8988T (cell line): ENCODE measurements at regions not wholly inside any gene's neighbourhood (a gene's known extent, or its start where the extent isn't known, plus 50 kb on each side); places are given as distances from the start of the nearest gene placed in this dataset.

Experiments
- DNase-seq: peaks from one replicate; pipeline ENCODE4 v3.0.0; 2011

GRCh38 chr18:42187611-42188380, 232.8 kb downstream of the PIK3C3 start:
- DNase-seq, result no peak

GRCh38 chr18:42190643-42191042, 235.6 kb downstream of the PIK3C3 start:
- DNase-seq, result no peak

GRCh38 chr18:42192251-42193248, 237.5 kb downstream of the PIK3C3 start:
- DNase-seq, result no peak

- DNase-seq, result no peak
Observed at GRCh38 chr18:42196651-42197050, 241.6 kb downstream of the PIK3C3 start.

- no peak for DNase-seq
Observed at GRCh38 chr18:42201137-42201536, 246.1 kb downstream of the PIK3C3 start.

- DNase-seq, result no peak
Observed at GRCh38 chr18:42211201-42211600, 256.2 kb downstream of the PIK3C3 start.

- no peak for DNase-seq
Observed at GRCh38 chr18:42222557-42222956, 267.5 kb downstream of the PIK3C3 start.

- DNase-seq, result no peak
Observed at GRCh38 chr18:42228581-42228980, 273.5 kb downstream of the PIK3C3 start.

- no peak for DNase-seq
Observed at GRCh38 chr18:42229211-42230210, 274.5 kb downstream of the PIK3C3 start.

- no peak for DNase-seq
Observed at GRCh38 chr18:42230636-42231035, 275.6 kb downstream of the PIK3C3 start.

- no peak for DNase-seq
Observed at GRCh38 chr18:42231284-42231683, 276.2 kb downstream of the PIK3C3 start.

GRCh38 chr18:42231796-42232195, 276.8 kb downstream of the PIK3C3 start:
- no peak for DNase-seq

GRCh38 chr18:42233908-42234307, 278.9 kb downstream of the PIK3C3 start:
- no peak for DNase-seq

- DNase-seq, result no peak
Observed at GRCh38 chr18:42242758-42243157, 287.7 kb downstream of the PIK3C3 start.

GRCh38 chr18:42245137-42245536, 290.1 kb downstream of the PIK3C3 start:
- DNase-seq, result no peak

- no peak for DNase-seq
Observed at GRCh38 chr18:42255908-42256765, 301.1 kb downstream of the PIK3C3 start.

- no peak for DNase-seq
Observed at GRCh38 chr18:42258301-42258965, 303.4 kb downstream of the PIK3C3 start.

- no peak for DNase-seq
Observed at GRCh38 chr18:42261731-42262130, 306.7 kb downstream of the PIK3C3 start.

- DNase-seq, result no peak
Observed at GRCh38 chr18:42264497-42264896, 309.5 kb downstream of the PIK3C3 start.

GRCh38 chr18:42268186-42268725, 313.2 kb downstream of the PIK3C3 start:
- DNase-seq, result no peak

- DNase-seq, result no peak
Observed at GRCh38 chr18:42268798-42269197, 313.8 kb downstream of the PIK3C3 start.
